HCT116 (cell line): ENCODE measurements at regions not wholly inside any gene's neighbourhood (a gene's known extent, or its start where the extent isn't known, plus 50 kb on each side); places are given as distances from the start of the nearest gene placed in this dataset.
A peak's percentile ranks its signal among the peaks of the same experiment; 100 is the strongest.

ENCODE experiments used
- ATAC-seq: fragments of 200-7000 bp; cut with Tn5 transposase; 2 replicates; pipeline ENCODE4 v1.9.1; 2020; ENCODE audit warnings: mild to moderate bottlenecking, moderate library complexity
- BruUV-seq: library from RNA; stranded (reverse); fragments of 400-500 nt; replicated peaks from 2 replicates; lab custom pipeline; 2021; lab: Mats Ljungman, UMichigan
- CTCF ChIA-PET: fragments of 300-600 bp; sonication (Branson Sonifier 250); formaldehyde crosslinking; loops from one replicate; lab custom pipeline; 2021; ENCODE audit warnings: antibody characterized with exemption; lab: Charles Lee
- POLR2A ChIA-PET: fragments of 300-600, 350-600 bp; sonication (Branson Sonifier 250); formaldehyde crosslinking; loops from one replicate; lab custom pipeline; 2021; ENCODE audit warnings: antibody characterized with exemption; lab: Charles Lee
- RAD21 ChIA-PET, 2 experiments: fragments of 300-600 bp; sonication (Branson Sonifier 250); formaldehyde crosslinking; loops; one replicate each; lab custom pipeline; 2023; ENCODE audit warnings: low total read pairs in 2 of 2; ENCODE audit not compliant: uncharacterized antibody in 2 of 2, unreplicated experiment in 2 of 2, low non-redundant PET in 1 of 2; lab: Charles Lee
- DNase-seq: peaks from one replicate; pipeline ENCODE4 v3.0.0-alpha.2; 2010; ENCODE audit warnings: low read depth, low spot score
- H2AFZ ChIP-seq: fragments of 200-600 bp; shearing (Covaris generic), sonication (generic); 2 replicates; pipeline ENCODE4 v1.6.1; 2017; ENCODE audit warnings: low read depth, mixed run types, mixed read lengths, antibody characterized with exemption, low read length; ENCODE audit not compliant: poor library complexity, severe bottlenecking
- H3K27ac ChIP-seq: 2 replicates; pipeline ENCODE4 v1.5.1; 2012; ENCODE audit warnings: low read depth, low read length
- H3K27me3 ChIP-seq: fragments of 200-600 bp; sonication (generic); 2 replicates; pipeline ENCODE4 v1.6.1; 2016; ENCODE audit warnings: mixed run types, low read length, mixed read lengths; ENCODE audit not compliant: insufficient read depth
- H3K36me3 ChIP-seq, 2 experiments: fragments of 200-500 bp in 1 of 2; fragments of 200-600 bp in 1 of 2; sonication (Bioruptor generic) in 1 of 2; sonication (generic) in 1 of 2; 2 replicates each; pipeline versions ENCODE4 v1.5.1 to v1.6.1; 2014 to 2016; ENCODE audit warnings: low read length in 2 of 2, inconsistent platforms in 1 of 2, mixed read lengths in 1 of 2, mixed run types in 1 of 2; ENCODE audit not compliant: insufficient read depth in 2 of 2, control insufficient read depth in 1 of 2
- H3K4me1 ChIP-seq, 2 experiments: fragments of 200-600 bp in 1 of 2; sonication (generic) in 1 of 2; 2 replicates each; pipeline versions ENCODE4 v1.5.1 to v1.6.1; 2012 to 2017; ENCODE audit warnings: low read length in 2 of 2, inconsistent platforms in 1 of 2, mild to moderate bottlenecking in 1 of 2, mixed read lengths in 1 of 2, mixed run types in 1 of 2, moderate library complexity in 1 of 2; ENCODE audit not compliant: insufficient read depth in 2 of 2, control insufficient read depth in 1 of 2
- H3K4me2 ChIP-seq: fragments of 200-600 bp; sonication (generic); 2 replicates; pipeline ENCODE4 v1.6.1; 2017; ENCODE audit warnings: mixed run types, low read length, mixed read lengths
- H3K4me3 ChIP-seq, 2 experiments: fragments of 200-600 bp in 1 of 2; sonication (generic) in 1 of 2; replicated peaks in 1 of 2; 2 replicates each; pipeline ENCODE4 v1.5.1; 2011 to 2016; ENCODE audit warnings: low read length in 2 of 2, control low read depth in 1 of 2, low read depth in 1 of 2, mild to moderate bottlenecking in 1 of 2, mixed read lengths in 1 of 2, mixed run types in 1 of 2
- H3K79me2 ChIP-seq: fragments of 200-600 bp; sonication (generic); 2 replicates; pipeline ENCODE4 v1.6.1; 2017; ENCODE audit warnings: mild to moderate bottlenecking, mixed run types, low read length, moderate library complexity, mixed read lengths; ENCODE audit not compliant: insufficient read depth
- H3K9ac ChIP-seq: fragments of 200-600 bp; sonication (generic); 2 replicates; pipeline ENCODE4 v1.6.1; 2016; ENCODE audit warnings: low read length, mixed read lengths
- H3K9me2 ChIP-seq: fragments of 200-600 bp; sonication (generic), shearing (Covaris generic); 2 replicates; pipeline ENCODE4 v1.6.1; 2017; ENCODE audit warnings: mixed run types, mild to moderate bottlenecking, moderate library complexity; ENCODE audit not compliant: insufficient read depth
- H3K9me3 ChIP-seq, 2 experiments: fragments of 200-500 bp in 1 of 2; fragments of 200-600 bp in 1 of 2; sonication (Bioruptor generic) in 1 of 2; sonication (generic) in 1 of 2; 2 replicates each; pipeline ENCODE4 v1.6.1; 2014 to 2017; ENCODE audit warnings: low read length in 2 of 2, mixed read lengths in 2 of 2, inconsistent platforms in 1 of 2, low read depth in 1 of 2, mild to moderate bottlenecking in 1 of 2, mixed run types in 1 of 2, moderate library complexity in 1 of 2; ENCODE audit not compliant: control insufficient read depth in 1 of 2, insufficient read depth in 1 of 2
- H4K20me1 ChIP-seq: fragments of 200-600 bp; sonication (generic), shearing (Covaris generic); 2 replicates; pipeline ENCODE4 v1.6.1; 2017; ENCODE audit warnings: mixed run types, mild to moderate bottlenecking, moderate library complexity; ENCODE audit not compliant: insufficient read depth
- CBX3 ChIP-seq: IDR thresholded peaks from 2 replicates; pipeline ENCODE4 v1.6.1; 2012; ENCODE audit warnings: low read depth
- CEBPB ChIP-seq: IDR thresholded peaks from 2 replicates; pipeline ENCODE4 v1.6.1; 2012; ENCODE audit warnings: low read depth
- EGR1 ChIP-seq: IDR thresholded peaks from 2 replicates; pipeline ENCODE4 v1.6.1; 2012; ENCODE audit warnings: low read depth
- ELF1 ChIP-seq: IDR thresholded peaks from 2 replicates; pipeline ENCODE4 v1.6.1; 2012; ENCODE audit warnings: low read depth, borderline replicate concordance
- EZH2phosphoT487 ChIP-seq: fragments of 200-600 bp; IDR thresholded peaks from 2 replicates; pipeline ENCODE4 v1.6.1; 2018; ENCODE audit warnings: antibody characterized with exemption, borderline replicate concordance
- FOSL1 ChIP-seq: IDR thresholded peaks from 2 replicates; pipeline ENCODE4 v1.6.1; 2012; ENCODE audit warnings: low read depth
- JUND ChIP-seq: IDR thresholded peaks from 2 replicates; pipeline ENCODE4 v1.6.1; 2012
- POLR2A ChIP-seq: IDR thresholded peaks from 2 replicates; pipeline ENCODE4 v1.7.0; 2011; ENCODE audit warnings: borderline replicate concordance; ENCODE audit not compliant: insufficient read depth, insufficient read length; ENCODE audit errors: extremely low read depth
- POLR2AphosphoS5 ChIP-seq: IDR thresholded peaks from 2 replicates; pipeline ENCODE4 v1.6.1; 2011; ENCODE audit warnings: mild to moderate bottlenecking, low read depth, low read length, moderate library complexity
- RAD21 ChIP-seq: IDR thresholded peaks from 2 replicates; pipeline ENCODE4 v1.6.1; 2012; ENCODE audit warnings: low read depth, mild to moderate bottlenecking
- SRF ChIP-seq: IDR thresholded peaks from 2 replicates; pipeline ENCODE4 v1.6.1; 2012; ENCODE audit warnings: low read depth
- ZNF274 ChIP-seq: fragments of 200-500 bp; sonication (Bioruptor generic); IDR thresholded peaks from 2 replicates; pipeline ENCODE4 v1.6.1; 2014; ENCODE audit warnings: mild to moderate bottlenecking, low read depth, low read length, inconsistent platforms
- intact Hi-C: fragments of 100-400 bp; cut with micrococcal nuclease; formaldehyde crosslinking; loops from 2 replicates; pipeline ENCODE4 v1.10.0; 2022

- intact Hi-C loops: no loop called here
- CTCF ChIA-PET: no interaction called here
- Histone ChIP-seq H3K79me2 (no peaks in the 10 kb centered on the region), H3K4me3 (no peak overlapping the region), H4K20me1 (no peaks in the 10 kb centered on the region), H3K27ac (no peak overlapping the region)
- TF ChIP-seq FOSL1: no peak
- TF ChIP-seq RAD21: peak; percentile 9; the same call in 1 of the 2 replicates
- TF ChIP-seq, all 23 proteins: peak for 1
- H3K27me3 ChIP-seq: no peaks in the 10 kb centered on the region
- H3K9me2 ChIP-seq: no peaks in the 10 kb centered on the region
- ATAC-seq (peak; percentile 62), DNase-seq (no peak)
- RAD21 ChIA-PET: no interaction called here
- no peaks in the 10 kb centered on the region for H3K9me3 ChIP-seq
- no TSS peak for BruUV-seq
- H3K9ac ChIP-seq: no peak overlapping the region
- no peak overlapping the region for H2AFZ ChIP-seq
- POLR2A ChIA-PET: no interaction called here
- H3K4me1 ChIP-seq: peaks cover 0 to 7% of the 10 kb centered on the region in 2 experiments; a peak in 2 of 4 replicates
- no peak overlapping the region for H3K4me2 ChIP-seq
- H3K36me3 ChIP-seq: no peaks in the 10 kb centered on the region
Observed at GRCh38 chr3:182309120-182309519, 484.2 kb upstream of the ATP11B start.

GRCh38 chr3:182315313-182315712 is 478.0 kb upstream of the ATP11B start:
- no TSS peak for BruUV-seq
- no peak overlapping the region for H3K4me2 ChIP-seq
- DNase-seq (no peak), ATAC-seq (no peak)
- H4K20me1 ChIP-seq: no peaks in the 10 kb centered on the region
- ChIA-PET RAD21 (no interaction called here), CTCF (no interaction called here), POLR2A (interaction anchor here (1.3 kb wide), 1 partner anchor 9 kb away, joined by 3 read pairs; no protein-coding TSS in a partner anchor)
- TF ChIP-seq CEBPB (no peak), POLR2AphosphoS5 (no peak), POLR2A (no peak), ZNF274 (no peak), EZH2phosphoT487 (no peak), FOSL1 (no peak), JUND (no peak), EGR1 (no peak), CBX3 (no peak), SRF (no peak), ELF1 (no peak)
- H3K4me3 ChIP-seq: no peak overlapping the region
- no peaks in the 10 kb centered on the region for H3K36me3 ChIP-seq
- no peaks in the 10 kb centered on the region; a peak in 1 of 4 replicates for H3K9me3 ChIP-seq
- H3K4me1 ChIP-seq: no peaks in the 10 kb centered on the region
- no peaks in the 10 kb centered on the region for H3K79me2 ChIP-seq
- no peak overlapping the region for H3K9ac ChIP-seq
- no peak overlapping the region for H2AFZ ChIP-seq
- intact Hi-C loops: no loop called here
- H3K27ac ChIP-seq: no peak overlapping the region
- H3K9me2 ChIP-seq: no peaks in the 10 kb centered on the region
- H3K27me3 ChIP-seq: no peaks in the 10 kb centered on the region
